OCI-LY7 (cell line): ENCODE measurements at regions not wholly inside any gene's neighbourhood (a gene's known extent, or its start where the extent isn't known, plus 50 kb on each side); places are given as distances from the start of the nearest gene placed in this dataset.

ENCODE experiments used
- CTCF ChIP-seq: fragments of 200-600 bp; sonication (generic); conservative IDR thresholded peaks from 2 replicates; pipeline ENCODE4 v1.5.1; 2014; ENCODE audit warnings: mild to moderate bottlenecking, antibody characterized with exemption, low read length, moderate library complexity, mixed read lengths
- EZH2phosphoT487 ChIP-seq: fragments of 200-600 bp; sonication (generic); IDR thresholded peaks from 2 replicates; pipeline ENCODE4 v1.6.1; 2018; ENCODE audit warnings: low read depth, borderline replicate concordance, mild to moderate bottlenecking, mixed run types, antibody characterized with exemption, low read length, moderate library complexity, mixed read lengths

- TF ChIP-seq CTCF, result no peak
- no peak for TF ChIP-seq EZH2phosphoT487
These were observed 577.2 kb upstream of the PCDH15 start for GRCh38 chr10:55378196-55378595.
